ENCODE measurements at regions not wholly inside any gene's neighbourhood (a gene's known extent, or its start where the extent isn't known, plus 50 kb on each side); places are given as distances from the start of the nearest gene placed in this dataset.

DNA sequence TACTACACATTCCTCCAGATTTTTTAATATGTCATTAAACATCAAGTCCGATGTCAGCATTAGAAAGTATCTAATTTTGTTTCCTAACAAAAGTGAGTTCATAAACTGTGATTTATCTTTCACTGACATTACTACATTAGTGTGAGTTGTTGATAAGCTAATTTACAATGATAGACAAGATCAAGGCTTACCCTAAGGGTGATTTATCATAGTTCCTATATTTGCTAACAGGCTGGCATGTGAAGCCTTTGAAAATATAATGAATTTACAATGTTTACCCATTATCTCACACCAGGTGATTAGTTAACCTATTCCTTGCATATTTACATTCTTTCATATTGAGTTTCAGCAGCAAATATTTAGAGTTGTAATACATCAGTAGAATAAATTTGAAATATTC, 1096.9 kb upstream of the NUDT12 start:
- Histone ChIP-seq H3K4me3 (ENCODE audit: low read depth, low read length) (no peak overlapping the region), H3K36me3 (ENCODE audit: control insufficient read depth, insufficient read depth, low read length) (no peaks in the 10 kb centered on the region), H3K27me3 (ENCODE audit: control insufficient read depth, insufficient read depth, low read length) (no peaks in the 10 kb centered on the region)
- TF ChIP-seq, protein P1, sequence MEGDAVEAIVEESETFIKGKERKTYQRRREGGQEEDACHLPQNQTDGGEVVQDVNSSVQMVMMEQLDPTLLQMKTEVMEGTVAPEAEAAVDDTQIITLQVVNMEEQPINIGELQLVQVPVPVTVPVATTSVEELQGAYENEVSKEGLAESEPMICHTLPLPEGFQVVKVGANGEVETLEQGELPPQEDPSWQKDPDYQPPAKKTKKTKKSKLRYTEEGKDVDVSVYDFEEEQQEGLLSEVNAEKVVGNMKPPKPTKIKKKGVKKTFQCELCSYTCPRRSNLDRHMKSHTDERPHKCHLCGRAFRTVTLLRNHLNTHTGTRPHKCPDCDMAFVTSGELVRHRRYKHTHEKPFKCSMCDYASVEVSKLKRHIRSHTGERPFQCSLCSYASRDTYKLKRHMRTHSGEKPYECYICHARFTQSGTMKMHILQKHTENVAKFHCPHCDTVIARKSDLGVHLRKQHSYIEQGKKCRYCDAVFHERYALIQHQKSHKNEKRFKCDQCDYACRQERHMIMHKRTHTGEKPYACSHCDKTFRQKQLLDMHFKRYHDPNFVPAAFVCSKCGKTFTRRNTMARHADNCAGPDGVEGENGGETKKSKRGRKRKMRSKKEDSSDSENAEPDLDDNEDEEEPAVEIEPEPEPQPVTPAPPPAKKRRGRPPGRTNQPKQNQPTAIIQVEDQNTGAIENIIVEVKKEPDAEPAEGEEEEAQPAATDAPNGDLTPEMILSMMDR (IDR thresholded peaks at IDR 0.05; ENCODE audit: insufficient read depth, low read length, poor library complexity, severe bottlenecking), result no peak
- no peak for DNase-seq (ENCODE audit: low read depth)

DNA sequence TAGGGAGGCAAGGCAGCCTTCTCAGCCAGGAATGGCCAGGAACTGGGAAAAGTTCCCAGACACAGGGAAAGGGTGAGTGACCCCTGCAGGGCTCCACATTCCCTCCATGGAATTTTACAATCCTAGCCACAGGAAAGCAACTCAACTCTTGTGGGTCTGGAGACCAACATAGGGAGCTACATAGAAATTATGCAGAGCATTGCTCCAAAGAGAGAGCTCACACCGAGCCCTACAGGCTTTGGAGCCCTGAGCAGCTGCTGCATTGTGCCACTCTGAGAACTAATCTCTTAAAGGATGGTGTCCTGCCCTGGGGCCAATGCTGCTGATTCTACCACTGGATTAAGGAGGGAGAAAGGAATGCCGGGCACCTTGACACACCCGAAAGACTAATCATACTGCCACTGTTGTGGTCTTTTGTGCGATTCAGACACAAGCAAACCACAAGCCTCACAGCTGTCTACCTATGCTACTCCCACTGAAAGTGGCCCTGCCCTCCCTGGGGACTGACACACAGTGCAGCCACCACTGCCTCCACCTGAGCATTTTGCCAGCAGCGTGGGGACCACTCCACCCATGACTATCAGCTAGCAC, 1089.8 kb upstream of the NUDT12 start:
- TF ChIP-seq, protein P1 (IDR thresholded peaks at IDR 0.05; ENCODE audit: insufficient read depth, low read length, poor library complexity, severe bottlenecking), result no peak
- Histone ChIP-seq H3K36me3 (ENCODE audit: control insufficient read depth, insufficient read depth, low read length) (no peaks in the 10 kb centered on the region), H3K27me3 (ENCODE audit: control insufficient read depth, insufficient read depth, low read length) (no peaks in the 10 kb centered on the region), H3K4me3 (ENCODE audit: low read depth, low read length) (no peak overlapping the region)
- DNase-seq (ENCODE audit: low read depth), result no peak

DNA sequence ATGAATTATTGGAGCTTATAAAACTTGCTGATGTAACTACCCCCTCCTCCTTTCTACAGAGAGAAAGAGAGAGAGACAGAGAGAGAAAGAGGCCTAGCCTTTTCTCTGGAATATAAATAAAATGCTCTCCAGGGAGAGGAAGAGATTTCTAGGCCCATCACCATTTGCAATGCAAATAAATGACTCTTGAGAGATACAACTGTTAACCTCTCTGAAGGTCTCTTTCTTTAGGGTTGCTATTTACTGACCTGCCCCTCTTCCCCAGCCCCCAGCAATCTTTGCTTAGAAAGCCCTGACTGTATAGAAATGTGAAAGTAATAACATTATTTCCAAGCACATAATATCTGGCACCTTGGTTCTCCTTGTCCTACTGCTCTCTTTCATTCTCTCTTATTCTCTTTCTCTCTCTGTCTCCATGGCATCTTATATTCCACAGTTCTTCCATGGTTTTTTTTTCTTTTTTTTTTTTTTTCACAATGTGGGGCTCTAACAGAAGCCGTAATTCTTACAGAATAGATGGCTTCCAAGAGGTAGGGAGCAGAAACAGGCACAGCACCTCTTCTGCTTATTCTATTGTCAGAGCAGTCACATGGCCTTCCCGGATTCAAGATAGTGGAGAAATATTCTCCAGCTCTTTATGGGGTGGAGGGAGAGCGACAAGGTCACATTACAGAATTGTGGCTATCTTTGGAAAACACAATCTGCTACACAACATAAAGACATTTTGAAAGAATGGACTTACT, 1087.9 kb upstream of the NUDT12 start:
- no peaks in the 10 kb centered on the region for H3K27me3 ChIP-seq (ENCODE audit: control insufficient read depth, insufficient read depth, low read length)
- DNase-seq (ENCODE audit: low read depth), result no peak
- TF ChIP-seq, protein P1 (IDR thresholded peaks at IDR 0.05; ENCODE audit: insufficient read depth, low read length, poor library complexity, severe bottlenecking), result no peak

DNA sequence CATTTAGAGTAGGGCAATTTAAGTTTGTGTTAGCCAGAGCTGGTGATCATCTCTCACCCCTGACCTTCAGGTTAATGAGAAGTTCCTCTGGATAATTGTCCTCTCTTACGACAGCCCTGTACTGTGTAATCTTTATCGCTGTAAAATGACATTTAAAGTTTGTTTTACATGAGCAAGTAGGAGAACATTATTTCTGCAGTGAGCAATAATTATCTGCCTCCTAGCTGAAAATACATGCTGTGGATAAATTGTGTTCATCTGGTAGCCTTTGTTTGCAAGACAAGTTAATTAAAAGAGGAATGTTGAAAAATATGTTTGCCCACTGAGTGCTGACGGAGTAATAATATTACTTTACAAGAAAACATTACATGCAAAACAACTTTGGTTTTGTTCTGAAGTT, 1083.8 kb upstream of the NUDT12 start:
- no peak for DNase-seq (ENCODE audit: low read depth)
- no peaks in the 10 kb centered on the region for H3K36me3 ChIP-seq (ENCODE audit: control insufficient read depth, insufficient read depth, low read length)
- H3K27me3 ChIP-seq (ENCODE audit: control insufficient read depth, insufficient read depth, low read length), result no peaks in the 10 kb centered on the region
- H3K4me3 ChIP-seq (ENCODE audit: low read depth, low read length), result no peak overlapping the region
- TF ChIP-seq, protein P1 (IDR thresholded peaks at IDR 0.05; ENCODE audit: insufficient read depth, low read length, poor library complexity, severe bottlenecking), result no peak

More for the DNA sequence above, 1087.9 kb upstream of the NUDT12 start:
- H3K4me3 ChIP-seq (ENCODE audit: low read depth, low read length), result no peak overlapping the region
- H3K36me3 ChIP-seq (ENCODE audit: control insufficient read depth, insufficient read depth, low read length), result no peaks in the 10 kb centered on the region

DNA sequence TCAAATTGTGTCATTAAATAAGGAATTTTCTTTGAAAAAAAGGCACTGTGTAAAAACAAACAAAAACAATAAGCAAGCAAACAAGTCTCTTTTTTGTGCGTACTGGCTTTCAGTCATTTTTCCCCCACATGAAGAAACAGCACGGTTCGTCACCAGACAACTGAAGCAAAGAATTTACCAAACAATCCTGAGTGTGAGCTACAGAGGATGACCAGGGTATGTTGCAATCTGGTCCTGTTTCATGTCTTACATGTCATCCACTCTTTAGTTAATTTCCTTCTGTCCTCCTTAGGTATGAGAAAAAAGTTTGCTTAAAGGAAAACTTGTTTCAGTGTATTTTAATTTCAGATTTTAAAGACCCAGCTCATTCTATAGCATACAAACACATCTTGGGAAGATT, 1080.7 kb upstream of the NUDT12 start:
- no peak for DNase-seq (ENCODE audit: low read depth)
- TF ChIP-seq, protein P1 (IDR thresholded peaks at IDR 0.05; ENCODE audit: insufficient read depth, low read length, poor library complexity, severe bottlenecking), result no peak
- no peaks in the 10 kb centered on the region for H3K27me3 ChIP-seq (ENCODE audit: control insufficient read depth, insufficient read depth, low read length)
- H3K36me3 ChIP-seq (ENCODE audit: control insufficient read depth, insufficient read depth, low read length), result no peaks in the 10 kb centered on the region
- H3K4me3 ChIP-seq (ENCODE audit: low read depth, low read length), result no peak overlapping the region
